ENCODE measurements at regions not wholly inside any gene's neighbourhood (a gene's known extent, or its start where the extent isn't known, plus 50 kb on each side); places are given as distances from the start of the nearest gene placed in this dataset.

GRCh38 chr12:102533483-102534215 lies 53.3 kb upstream of the IGF1 start:
- no peak for DNase-seq
- ChIA-PET CTCF (no interaction called here), POLR2A (no interaction called here)
- H3K9me3 Mint-ChIP-seq = no peaks in the 10 kb centered on the region
- H3K27me3 Mint-ChIP-seq = peaks cover 3% of the 10 kb centered on the region
- H3K4me1 Mint-ChIP-seq (ENCODE audit: low read depth) = no peaks in the 10 kb centered on the region
- no peak overlapping the region for H3K27ac Mint-ChIP-seq
- H3K4me3 Mint-ChIP-seq = no peak overlapping the region
- no peaks in the 10 kb centered on the region for H3K36me3 Mint-ChIP-seq
- intact Hi-C loops (cut with micrococcal nuclease) = no loop called here
